ENCODE measurements at regions not wholly inside any gene's neighbourhood (a gene's known extent, or its start where the extent isn't known, plus 50 kb on each side); places are given as distances from the start of the nearest gene placed in this dataset.
A peak's percentile ranks its signal among the peaks of the same experiment; 100 is the strongest.

DNA sequence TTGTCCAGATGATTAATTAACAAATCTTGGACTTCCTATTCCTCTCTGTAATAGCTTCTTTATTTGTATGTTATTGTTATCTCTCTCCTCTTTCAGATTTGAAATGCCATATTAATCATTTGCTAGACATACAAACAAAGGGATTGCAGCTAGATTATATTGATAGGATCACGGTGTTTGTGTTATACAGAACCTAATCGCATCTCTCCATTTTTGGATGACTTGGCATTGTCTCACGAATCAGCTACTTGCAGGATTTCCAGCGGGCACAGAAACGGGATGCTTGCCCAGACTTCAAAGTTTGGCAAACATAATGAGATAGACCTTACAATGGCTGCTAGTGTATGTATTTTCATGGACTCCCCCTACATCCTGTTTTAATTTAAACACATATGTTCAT lies 368.1 kb downstream of the TLE4 start:
- DNase-seq (ENCODE audit: low spot score): peak; percentile 54

DNA sequence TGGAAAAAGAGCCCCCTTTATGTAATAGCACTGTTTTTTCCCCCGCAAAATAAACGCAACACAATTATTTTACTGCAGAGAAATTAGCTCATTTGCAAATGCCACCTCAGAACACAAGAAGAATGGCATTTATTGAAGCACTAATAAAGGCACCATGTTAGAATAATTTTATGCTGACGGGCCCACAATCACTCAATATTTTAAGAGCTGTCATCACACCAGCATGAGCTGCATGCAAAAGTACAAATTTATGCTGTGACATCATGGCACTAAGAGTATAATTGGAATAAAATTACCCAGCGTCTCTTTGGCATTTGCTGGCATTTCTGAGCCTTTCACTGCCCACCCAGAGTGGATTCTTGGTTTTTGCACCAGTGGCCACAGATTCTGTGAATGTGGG lies 364.6 kb downstream of the TLE4 start:
- no peak for DNase-seq (ENCODE audit: low spot score)

DNA sequence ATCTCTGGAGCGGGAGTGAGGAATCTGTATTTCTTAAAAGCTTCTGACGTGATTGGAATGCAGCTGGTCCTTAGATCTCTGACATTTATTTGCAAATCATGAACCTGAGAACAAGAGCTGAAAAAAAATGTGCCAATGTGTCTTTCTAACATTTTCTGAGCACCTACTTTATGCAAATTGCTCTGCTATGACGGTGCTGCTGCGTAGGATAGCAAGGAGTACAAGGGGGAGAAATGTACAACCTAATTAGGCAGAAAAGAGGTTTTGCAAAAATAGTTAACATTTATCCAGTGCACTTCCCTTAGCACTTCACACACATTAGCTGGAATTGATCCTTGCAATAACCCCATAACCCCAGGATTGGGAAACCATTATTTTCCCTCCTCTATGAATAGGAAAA lies 357.5 kb downstream of the TLE4 start:
- no peak for DNase-seq (ENCODE audit: low spot score)

DNA sequence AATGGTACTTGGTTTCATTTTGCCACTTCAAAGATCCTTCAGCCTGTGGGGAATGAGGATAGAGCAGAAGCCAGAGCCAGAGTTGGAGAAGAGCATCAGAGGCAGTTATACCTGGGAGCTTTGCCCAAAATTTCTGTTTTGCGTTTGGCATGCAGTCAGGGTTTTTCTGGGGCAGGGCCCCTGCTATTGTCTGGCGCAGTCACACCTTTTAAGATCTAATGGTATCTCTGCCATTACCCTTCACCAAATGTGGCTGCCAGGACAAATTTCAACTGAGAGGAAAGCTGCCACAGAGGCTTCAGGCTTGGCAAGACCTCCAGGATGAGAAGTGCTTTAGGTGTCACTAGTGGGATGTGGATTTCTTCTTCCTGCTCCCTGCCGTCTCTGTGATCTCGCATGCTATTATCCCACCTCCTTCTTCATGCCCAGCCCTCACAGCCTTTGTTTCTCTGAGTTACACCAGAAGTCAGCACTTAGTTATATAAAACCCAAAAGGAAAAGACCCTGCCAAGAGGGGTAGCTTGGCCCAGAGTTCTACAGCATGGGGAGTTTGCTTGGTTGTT lies 357.0 kb downstream of the TLE4 start:
- no peak for DNase-seq (ENCODE audit: low spot score)

DNA sequence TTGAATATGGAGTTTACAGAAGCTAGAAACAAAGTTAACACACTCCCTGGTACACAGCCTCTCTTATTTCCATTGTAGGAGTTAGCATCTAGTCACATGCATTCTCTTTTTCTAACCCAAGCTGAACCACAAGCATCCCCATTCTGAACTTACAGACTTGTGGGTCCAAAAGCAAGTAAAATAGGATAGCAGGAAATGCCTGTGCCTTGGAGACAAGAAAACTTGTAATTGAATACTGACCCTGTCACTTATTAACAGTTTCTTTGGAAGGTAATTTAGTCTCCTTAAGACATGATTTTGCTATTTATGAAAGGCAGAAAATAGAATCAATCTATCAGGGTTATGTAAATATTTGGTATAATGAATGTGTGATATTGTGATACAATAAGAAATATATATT lies 353.6 kb downstream of the TLE4 start:
- no peak for DNase-seq (ENCODE audit: low spot score)

DNA sequence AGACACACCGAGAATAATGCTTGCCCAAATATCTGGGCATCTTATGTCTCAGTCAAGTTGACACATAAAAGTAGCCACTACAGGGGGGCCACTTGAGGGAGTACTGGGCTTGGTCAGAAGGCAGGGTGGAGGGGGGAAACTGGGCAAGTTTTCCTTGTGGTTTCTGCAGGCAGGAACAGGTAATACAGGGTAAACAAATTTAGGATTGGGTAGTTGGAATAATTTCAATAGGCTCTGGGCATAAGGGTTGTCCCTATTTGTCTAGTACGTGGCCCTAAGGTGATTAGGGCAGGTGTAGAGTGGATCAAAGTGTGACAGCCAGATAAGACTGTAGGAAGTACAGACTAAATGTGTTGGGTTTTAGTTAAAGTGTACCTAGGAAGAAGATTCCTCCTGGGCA lies 353.1 kb downstream of the TLE4 start:
- DNase-seq (ENCODE audit: low spot score): no peak

DNA sequence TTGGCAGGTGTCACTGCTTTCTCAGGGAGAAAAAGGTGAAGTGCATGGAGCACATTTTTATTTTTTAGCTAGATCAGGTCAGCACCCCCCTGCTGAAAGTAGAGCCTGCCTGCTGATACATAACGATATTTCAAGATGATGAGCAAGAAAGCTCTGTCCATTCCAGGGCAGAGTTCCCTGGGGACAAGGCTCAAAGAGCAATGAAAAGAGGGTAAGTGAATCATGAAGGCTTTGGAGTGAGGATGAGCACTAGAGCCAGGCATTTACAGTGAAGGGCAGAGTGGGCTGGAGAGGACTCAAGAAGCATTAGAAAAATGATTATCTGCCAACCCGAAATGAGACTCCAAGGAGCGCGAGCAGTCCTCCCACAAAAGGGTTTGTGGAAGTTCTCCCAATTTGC lies 345.7 kb downstream of the TLE4 start:
- no peak for DNase-seq (ENCODE audit: low spot score)

DNA sequence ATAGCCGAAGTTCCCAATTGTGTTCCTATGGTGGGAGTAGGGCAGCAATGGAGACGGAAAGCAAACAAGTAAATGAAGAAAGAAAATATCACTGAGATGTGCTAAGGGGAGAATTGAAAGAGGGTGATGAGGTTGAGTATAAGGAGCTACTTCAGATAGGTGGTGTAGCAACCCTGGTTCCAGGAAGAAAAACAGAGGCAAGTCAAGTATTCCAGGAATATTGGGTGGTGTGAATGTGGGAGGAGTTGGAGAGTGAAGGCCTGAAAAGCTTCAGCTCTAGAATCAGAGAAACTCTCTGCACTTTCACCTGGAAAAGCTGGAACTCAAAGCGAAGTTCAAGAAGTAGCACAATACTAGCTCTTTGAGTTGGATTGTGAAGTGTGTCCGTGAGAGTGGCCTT lies 342.1 kb downstream of the TLE4 start:
- DNase-seq (ENCODE audit: low spot score): no peak

DNA sequence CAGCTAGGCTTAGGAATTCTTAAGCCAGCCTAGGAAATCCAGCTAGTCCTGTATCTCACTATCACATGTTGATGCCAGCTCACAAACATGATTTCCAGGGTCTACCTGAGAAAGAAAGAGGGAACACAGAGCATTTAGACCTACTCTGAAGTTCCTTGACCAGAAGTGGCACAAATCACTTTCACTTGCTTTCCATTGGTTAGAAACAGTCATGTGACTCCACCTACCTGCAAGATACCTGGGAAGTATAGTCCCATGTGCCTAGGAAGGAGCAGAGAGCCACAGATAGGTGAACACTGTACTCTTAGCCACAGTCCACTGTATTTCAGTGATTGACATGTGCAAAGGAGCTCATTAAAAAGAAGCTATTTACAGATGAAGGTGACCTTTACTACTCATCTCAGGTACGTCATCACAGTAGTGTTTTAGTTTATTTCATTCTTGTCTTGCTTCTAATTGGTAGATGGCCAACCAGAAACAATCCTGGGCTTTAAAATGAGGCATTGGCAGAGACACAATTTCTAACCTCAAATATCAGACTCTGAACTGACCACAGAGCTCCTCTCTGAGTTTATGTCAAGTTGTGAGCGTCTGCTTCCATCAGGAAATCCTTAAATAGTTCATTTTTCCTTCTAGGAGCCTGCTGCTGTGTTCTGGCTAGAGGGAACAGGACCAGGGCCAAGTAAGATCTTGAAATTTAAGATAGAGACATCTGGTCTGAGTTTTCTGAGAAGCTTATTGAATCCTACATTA lies 340.7 kb downstream of the TLE4 start:
- DNase-seq (ENCODE audit: low spot score): no peak

DNA sequence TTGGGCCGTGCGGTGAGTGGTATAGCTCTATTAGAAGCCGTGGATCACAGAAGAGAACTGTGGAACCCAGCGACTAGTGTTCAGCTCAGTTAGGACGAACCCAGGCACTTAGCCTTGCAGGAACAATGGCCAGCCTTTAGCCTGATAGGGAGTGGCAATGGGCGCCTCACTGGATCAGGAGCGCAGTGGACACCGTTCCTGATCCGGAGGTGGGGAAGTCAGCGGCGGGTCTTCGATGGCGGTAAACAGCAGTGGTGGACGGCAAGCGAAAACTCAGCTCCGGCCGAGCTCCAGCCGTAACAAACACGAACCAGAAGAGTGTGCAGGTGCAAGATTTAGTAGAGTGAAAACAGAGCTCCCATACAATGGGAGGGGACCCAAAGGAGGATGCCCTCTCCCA lies 340.0 kb downstream of the TLE4 start:
- DNase-seq (ENCODE audit: low spot score): no peak

DNA sequence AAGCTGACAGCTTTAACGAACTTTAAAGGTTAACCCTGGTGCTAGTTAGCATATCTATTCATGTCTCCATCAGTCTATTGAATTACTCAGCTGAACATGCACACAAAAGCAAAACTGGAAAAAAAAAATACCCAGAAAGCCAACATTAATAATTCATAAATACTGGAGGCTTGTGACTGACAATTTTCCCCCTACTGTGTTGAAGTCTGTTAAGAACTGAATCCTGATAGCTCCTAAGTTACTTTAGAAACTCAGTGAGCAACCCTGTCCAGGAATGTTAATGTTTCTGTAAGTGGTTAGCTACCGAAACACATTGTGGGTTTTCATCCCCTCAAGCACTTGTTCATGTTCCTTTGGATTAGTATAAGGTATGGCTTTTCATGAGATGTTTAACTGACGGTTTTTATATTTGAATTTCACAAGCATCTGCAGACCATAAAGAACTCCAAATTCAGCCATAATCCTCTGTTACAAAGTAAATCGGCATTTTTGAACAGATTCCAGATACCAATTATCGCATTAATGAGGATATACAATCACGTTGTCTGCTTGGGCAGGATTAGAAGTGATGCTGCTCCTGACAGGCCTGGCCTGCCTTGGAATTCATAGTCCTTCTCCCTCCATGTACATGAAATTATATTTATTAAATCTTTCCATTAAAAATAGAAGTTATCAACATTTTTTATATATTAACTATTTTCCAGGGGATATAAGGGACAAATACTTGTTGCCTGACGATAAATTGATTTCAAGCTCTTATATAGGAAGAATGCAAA lies 331.2 kb downstream of the TLE4 start:
- no peak for DNase-seq (ENCODE audit: low spot score)

DNA sequence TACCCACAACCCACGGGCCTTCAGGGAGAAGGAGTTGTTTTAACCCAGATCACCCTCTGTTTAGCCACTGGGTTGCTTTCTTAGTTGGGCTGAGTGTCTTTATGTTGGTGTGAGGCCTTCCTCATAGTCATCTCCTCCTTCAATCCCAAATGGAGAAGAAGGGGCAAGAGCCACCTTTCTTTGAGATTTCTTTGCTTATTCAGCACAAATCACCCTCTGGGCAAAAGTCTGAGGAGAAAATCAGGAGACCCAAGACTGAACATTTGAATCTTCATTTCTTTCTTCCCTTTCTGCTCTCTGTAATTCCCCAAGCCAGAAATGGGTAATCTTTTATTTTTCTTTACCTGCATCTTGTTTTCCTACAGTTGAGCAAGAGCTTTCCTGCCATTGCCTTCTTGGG lies 329.0 kb downstream of the TLE4 start:
- no peak for DNase-seq (ENCODE audit: low spot score)

DNA sequence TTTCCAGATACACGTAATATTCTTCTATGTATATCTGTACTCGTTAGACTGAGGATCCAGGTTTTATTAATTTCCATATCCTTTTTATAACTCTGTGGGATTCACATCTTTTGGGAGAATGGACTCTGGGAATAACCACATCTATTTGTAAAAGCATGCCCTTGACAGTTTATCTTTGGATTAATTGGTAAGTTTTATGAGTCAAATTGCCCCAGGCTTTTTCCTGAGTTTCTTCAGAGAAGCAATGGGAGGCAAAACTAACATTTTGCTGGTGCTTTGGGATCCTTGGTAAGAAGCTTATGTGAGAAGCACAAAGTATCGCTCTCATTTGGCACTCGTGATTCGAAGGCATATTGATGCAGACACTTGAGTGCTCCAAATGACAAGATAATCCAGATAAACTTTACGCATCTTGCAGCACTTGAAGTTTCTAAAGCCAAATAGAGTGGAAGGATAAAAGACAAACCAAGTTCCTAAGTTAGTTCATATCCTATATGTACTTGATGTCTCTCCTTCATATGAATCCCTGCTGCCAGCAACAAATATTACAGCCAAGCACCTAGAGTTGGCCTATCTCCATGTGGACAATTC lies 324.7 kb downstream of the TLE4 start:
- no peak for DNase-seq (ENCODE audit: low spot score)

DNA sequence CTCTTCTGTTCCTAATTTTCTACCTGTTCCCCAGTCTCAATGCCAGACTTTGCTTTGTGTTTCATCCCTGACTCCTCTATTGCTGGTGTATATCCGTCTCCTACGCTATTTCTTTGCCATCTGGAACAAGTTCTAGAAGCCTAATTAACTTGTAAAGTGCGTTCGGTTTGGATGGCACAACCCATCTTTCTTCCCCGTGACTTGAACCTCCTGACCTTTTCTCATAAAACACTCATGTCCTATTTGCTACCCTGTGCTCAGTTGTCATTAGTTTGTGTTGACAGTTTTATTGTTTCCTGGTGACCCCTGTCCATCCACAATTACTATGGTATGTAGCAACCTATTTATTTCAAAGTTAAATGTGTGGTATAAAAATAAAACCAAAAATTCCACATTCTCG lies 323.5 kb downstream of the TLE4 start:
- DNase-seq (ENCODE audit: low spot score): no peak

DNA sequence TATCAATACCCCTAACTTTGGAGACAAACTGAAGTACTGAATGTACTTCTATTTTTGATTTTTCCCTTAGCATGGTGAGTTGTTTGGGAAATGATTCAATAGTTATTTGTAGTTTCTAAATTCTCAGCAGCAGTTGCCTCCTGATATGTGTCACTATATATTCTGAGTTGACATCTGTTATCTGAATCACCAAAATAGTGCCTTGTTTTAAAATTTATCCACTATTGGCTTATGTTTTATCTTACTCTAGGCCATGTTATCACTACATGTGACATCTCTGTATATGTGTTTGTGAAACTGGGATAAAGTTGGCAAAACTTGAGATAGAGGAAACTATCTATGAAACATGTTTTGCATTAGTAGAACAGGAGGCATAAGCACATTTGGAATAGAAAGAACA lies 317.6 kb downstream of the TLE4 start:
- DNase-seq (ENCODE audit: low spot score): no peak

DNA sequence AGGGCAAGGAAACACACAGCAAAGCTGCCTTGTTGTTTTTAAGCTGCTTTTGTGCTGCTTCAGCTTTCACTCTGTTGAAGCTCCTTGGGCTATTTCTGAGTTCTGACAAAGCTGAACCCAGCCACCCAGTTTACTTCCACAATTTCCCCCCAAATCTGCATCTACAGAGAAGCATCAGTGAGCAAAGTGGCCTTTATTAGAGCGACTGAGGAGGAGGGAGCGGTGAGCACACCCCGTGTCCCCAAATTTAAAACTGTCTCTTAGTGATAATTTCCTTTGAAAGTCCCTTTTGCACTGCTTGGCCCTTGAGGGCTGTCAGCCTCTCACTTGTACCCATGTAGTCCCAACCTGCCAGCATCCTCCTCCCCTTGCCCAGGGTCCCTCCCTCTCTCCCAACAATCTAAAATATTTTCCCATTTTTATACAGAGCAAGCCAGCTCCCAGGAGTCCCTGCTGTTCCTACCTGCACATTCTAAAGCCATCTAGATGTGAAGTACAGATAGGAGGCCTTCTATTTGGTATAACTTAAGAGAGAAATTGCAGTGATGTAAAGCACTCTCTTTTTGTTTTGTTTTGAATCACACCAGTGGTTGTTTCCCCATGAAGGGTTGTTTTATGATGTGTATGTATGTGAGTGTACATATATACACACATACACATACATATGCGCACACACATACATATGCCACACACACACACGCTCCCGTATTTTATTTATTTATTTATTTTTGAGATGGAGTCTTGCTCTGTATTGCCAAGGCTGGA lies 313.5 kb downstream of the TLE4 start:
- DNase-seq (ENCODE audit: low spot score): no peak

DNA sequence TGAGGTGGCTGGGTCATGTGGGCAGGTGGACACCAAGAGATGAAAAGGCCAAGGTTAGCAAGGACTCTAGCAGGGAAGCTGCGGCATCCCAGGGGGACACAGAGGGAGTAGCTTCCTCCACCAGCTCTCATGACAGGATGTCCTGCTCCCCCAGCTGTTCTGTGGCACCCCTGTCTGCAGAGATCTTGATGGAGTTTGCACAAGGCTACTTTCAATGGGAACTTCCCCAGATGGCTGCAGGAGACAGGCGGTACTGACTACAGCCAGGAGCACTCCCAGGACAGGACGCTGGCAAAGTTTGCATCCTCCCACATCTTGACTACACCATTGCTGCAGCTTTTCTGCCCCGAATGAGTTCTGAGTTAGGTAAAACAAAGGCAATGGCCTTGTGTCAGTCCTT lies 312.8 kb downstream of the TLE4 start:
- DNase-seq (ENCODE audit: low spot score): no peak

DNA sequence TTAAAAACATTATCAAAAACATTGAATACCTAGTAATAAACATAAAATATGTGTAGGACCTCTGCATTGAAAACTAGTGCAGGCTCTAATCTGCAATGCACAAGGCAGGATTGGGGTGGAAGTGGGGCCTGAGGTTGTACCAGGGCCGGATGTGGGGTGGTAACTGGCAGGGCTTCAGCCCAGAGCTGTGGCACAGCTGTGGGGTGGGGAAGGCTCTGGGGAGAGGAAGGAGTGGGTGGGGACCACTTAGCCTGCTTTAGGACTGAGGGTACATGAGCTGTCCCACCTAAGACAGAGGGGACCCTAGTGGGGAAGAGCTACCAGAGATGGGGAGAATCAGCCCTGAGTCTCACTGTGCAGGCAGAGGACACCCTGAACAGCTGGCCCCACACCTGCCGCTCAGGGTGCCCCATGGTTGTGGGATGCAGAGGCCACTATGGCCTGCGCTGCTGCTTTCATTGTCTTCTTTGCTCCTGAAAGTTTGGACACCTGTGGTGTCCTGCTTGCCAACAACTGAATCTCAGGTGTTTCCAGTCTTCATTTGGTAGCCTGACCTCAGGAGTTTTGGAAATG lies 311.4 kb downstream of the TLE4 start:
- DNase-seq (ENCODE audit: low spot score): no peak

DNA sequence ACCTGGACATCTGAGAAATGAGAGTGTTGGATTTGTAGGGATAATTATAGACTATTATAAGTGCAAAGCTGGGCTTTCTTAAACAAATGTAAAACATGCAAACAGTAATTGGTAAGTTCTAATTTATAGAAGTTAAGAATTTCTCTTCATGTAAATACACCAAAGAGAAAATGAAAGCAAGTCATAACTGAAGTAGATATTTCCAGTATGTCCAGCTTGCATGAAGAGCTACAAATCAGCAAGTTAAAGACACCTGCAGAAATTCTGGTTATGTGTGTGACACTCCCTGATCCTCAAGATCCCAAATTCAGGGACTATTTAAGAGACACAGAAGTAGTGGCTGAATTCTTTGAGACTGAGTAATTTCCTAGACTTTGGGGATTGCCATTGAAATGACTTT lies 308.9 kb downstream of the TLE4 start:
- no peak for DNase-seq (ENCODE audit: low spot score)

DNA sequence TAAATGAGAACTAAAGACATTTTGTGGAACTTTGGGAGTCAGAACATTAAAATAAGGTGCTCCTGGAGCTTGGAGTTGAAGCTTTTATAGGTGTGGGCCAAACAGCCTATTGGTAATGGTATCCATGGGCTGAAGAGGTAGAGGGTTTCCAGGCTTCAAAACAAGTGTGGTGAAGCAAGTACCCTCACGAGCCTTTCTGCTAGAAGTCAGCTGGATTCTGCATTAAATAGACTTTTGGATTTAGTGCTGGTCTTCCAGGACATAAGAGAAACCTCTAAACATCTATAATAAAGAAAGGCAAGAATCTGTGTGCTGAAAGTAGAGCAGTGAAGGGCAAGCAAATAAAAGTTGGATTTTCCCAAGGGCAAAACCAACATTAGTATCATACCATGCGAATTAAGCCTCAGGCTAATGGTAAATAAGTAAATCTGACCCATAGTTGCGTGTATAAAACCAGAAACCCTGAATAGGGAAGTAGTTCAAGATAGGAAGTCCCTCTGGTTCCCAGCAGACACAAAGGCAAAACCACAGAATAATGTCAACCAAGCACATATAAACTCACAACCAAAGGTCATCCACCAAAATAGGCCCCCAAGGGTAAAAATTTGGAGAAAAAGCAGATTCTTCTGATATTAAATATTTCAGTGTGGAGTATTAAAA lies 306.3 kb downstream of the TLE4 start:
- peak; percentile 56 for DNase-seq (ENCODE audit: low spot score)

DNA sequence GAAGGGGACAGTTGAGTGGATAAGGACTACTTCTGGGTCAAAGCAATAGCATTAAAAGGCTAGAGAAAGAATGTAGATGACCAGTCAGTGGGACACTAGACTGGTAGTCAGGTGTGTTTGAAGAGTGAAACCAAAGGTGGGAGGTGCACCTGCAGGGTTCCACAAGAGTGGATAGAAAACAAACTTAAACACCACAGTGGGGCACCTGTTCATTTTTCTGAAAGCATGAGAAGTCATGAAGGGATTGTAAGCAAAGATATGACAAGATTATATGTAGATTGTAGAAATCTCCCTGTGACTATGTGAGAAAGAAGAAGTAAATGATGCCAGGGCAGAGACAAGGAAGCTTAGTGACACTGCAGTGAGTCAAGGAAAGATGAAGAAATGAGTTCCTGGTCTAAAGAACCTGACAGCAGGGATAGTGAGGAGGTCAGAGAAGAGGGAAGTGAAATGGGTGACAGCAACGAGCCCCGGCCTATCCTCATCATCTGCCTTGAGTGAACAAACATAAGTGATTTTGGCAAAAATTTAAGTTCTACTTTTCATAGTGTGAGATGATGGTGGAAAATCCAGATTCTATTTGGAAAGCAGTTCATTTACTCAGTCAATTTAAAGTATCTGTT lies 296.9 kb downstream of the TLE4 start:
- DNase-seq (ENCODE audit: low spot score): peak; percentile 27

Data from pons (tissue), 1 donor.